ENCODE measurements at regions not wholly inside any gene's neighbourhood (a gene's known extent, or its start where the extent isn't known, plus 50 kb on each side); places are given as distances from the start of the nearest gene placed in this dataset.

GRCh38 chr3:102936511-102937045 is 501.8 kb downstream of the ZPLD1 start:
- TF ChIP-seq ZFP30 (CRISPR knock-in tag; IDR thresholded peaks at IDR 0.05), result no peak
- TF ChIP-seq ARNTL (CRISPR knock-in tag; IDR thresholded peaks at IDR 0.05; ENCODE audit: borderline replicate concordance, low read depth), result no peak
- TF ChIP-seq OSR1 (CRISPR knock-in tag; IDR thresholded peaks at IDR 0.05), result no peak
- TF ChIP-seq PPARA (CRISPR knock-in tag; IDR thresholded peaks at IDR 0.05; ENCODE audit: borderline replicate concordance), result no peak
- TF ChIP-seq CREB5 (CRISPR knock-in tag; IDR thresholded peaks at IDR 0.05; ENCODE audit: low read depth), result no peak
- no peak for TF ChIP-seq ZNF8 (CRISPR knock-in tag; IDR thresholded peaks at IDR 0.05)
- no peak for TF ChIP-seq ZFP3 (CRISPR knock-in tag; IDR thresholded peaks at IDR 0.05)
- TF ChIP-seq TOX (CRISPR knock-in tag; IDR thresholded peaks at IDR 0.05; ENCODE audit: borderline replicate concordance), result no peak
- no peak for TF ChIP-seq BACH2 (CRISPR knock-in tag; IDR thresholded peaks at IDR 0.05; ENCODE audit: borderline replicate concordance)
- no peak for TF ChIP-seq PATZ1 (CRISPR knock-in tag; IDR thresholded peaks at IDR 0.05; ENCODE audit: borderline replicate concordance)
